HG02678 (cell line): ENCODE measurements at regions not wholly inside any gene's neighbourhood (a gene's known extent, or its start where the extent isn't known, plus 50 kb on each side); places are given as distances from the start of the nearest gene placed in this dataset.

Experiments used
- ATAC-seq: cut with Tn5 transposase; IDR thresholded peaks from one replicate; pipeline ENCODE4 v1.9.1; 2021; ENCODE audit warnings: mild to moderate bottlenecking, moderate library complexity; ENCODE audit not compliant: unreplicated experiment

DNA sequence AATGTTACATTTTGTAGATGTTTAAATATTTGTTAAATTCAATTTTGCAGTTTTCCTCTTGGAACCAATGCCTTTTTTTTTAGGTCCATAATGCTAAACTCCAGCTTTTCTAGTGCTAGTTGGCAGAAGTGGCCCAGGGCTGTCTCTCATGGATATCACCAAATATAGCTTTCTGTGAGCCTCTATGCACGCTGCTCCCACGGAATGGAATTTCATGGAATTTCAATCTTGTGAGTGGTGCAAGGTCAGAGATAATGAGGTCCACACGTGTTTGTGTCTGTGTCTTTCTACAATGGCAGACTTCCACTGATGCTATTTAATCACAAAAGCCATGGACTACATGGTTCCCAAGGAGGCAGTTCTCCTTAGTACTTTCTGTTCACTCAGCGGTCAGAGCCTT, 191.5 kb upstream of the PARD3B start:
- ATAC-seq, result no peak

DNA sequence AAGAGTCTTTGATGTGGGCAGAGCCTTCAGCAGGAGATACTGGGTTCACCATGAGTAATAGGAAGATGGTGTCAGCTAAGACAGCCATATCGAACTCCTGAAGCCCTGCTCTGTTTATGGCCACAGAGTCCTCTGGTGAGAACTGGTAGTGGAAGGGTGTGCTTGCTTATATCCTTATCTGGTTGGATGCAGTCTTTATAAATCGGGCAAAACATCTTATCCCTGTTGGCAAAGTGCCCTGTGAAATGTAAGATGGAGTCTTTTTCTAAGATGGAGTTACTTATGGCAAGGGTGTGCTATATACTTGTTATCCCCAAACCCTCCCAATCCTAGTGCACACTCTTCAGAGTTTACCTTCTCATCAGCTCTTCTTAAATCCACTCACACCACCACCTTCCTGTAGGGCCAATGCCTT, 190.8 kb upstream of the PARD3B start:
- no peak for ATAC-seq

DNA sequence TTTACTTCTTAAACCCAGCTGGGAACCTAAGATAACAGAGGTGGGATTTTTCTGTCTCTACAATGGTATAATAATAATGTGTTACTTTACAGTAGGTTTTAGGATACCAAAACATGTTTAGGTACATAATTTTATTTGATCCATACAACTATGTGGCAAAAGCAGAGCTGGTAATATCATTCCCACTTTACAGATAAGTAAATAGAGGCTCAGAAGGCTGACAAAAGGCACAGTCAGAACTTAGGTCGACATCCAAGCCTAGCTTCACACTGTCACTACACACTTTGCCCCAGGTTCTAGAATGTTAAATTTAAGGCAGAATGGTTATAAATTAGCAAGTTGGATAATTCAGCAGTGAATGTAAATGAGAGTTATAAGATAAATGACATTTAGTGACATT, 189.6 kb upstream of the PARD3B start:
- no peak for ATAC-seq

DNA sequence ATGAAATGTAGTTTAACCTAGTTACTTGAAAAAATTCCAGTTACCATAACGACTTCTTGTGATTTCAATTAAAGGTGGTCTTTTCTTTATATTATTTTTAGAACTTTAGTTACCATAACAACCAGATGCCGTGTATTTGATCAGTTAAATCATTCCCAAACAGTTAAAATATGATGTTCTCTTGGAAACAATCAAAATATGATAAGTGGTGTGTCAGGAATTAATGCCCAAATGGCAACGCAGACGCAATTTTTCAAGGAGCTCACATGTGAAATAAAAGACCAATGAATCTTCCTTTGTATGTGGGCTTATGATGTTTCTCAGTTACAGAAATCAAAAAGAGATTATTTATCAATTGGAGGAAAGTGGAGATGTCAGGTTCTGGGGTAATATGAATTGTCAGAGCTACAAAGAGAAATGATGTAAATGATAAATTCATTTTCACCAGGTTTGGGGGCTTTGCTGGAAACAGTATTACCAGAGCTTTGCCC, 189.1 kb upstream of the PARD3B start:
- ATAC-seq, result no peak

DNA sequence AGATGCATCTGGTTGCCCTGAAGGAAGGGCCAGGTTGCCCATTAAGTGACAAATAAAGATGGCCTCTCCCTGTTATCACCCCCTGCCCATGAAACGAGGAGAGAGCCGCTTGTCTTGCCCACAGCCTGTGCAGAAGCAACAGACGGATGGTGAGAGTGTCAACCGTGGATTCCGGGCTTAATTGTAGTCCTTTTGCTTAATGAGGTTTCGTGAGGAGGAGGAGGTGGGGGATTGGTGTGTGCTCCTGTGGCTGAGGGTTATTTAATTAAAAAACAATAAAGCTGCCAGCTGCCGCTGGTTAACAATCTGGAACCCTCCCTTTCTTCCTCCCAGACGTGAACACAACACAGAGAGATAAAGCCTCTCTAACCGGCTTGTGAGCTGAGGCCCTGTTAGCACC, 188.0 kb upstream of the PARD3B start:
- ATAC-seq, result no peak

DNA sequence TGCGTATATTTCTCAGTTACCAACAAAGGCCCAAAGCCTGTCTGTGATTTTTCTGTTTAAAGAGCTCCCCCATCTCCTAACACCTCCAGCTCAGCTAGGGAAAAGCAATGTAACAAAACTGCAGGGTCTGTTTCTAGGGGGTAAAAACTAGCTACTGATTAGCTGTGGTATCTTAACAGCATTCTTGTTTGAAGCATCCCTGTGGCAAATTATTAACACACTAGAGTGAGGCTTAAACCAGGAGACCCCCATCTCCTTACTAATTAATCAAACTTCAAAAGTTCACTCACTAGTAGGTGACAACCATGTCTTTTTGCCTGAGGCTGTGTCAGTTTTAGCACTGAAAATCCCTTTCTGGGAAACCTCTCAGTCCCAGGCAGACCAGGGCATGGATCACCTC, 186.2 kb upstream of the PARD3B start:
- ATAC-seq, result no peak

DNA sequence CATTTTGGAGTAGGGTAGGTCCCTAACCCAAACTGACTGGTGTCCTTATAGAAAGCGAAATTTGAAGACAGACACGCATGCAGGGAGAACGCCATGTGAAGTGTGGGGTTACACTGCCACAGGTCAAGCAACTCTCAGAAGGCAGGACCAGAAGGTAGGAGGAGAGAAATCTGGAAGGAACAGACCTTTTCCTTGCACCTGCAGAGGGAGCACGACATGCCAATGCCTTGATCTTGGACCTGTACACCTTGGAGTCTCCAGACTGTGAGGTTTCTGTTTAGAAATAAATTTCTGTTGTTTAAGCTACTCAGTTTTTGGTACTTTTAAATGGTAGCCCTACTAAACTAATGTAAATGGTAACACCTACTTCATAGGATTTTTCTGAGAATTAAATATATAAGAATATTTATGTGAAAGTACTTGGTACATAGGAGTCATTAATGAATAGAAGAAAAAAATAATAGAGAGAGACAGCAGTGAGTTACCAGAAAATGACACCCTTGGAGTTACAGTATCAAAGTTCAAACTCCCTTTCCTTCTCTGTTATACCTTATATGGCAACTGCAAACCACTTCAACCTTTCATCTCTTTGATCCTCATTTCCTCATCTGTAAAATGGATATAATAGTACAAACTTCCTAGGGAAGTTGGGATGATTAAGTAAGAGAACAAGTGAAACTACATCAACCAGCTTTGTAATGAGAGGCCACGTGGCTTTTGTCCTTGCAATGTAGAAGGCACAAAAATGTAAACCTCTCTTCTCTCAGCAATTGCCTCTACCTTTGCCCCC, 184.9 kb upstream of the PARD3B start:
- ATAC-seq, result no peak

DNA sequence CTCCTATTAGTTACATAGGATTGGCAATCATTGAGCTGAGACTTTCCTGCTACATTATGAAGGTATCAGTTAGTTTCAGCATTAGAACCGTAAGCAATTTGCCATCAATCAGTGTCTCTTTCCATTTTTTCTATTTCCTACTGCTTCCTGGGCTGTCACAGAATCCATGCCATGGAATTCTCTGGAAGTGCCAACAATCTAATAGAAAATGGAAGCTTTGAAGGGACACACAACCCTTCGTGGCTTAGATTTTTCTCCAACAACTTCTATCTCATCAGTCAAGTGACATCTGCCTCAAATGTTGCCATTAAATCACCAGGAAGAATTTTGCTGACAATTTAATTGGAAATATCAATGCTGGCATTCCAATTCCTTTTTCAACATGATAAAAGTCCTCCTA, 183.5 kb upstream of the PARD3B start:
- no peak for ATAC-seq

DNA sequence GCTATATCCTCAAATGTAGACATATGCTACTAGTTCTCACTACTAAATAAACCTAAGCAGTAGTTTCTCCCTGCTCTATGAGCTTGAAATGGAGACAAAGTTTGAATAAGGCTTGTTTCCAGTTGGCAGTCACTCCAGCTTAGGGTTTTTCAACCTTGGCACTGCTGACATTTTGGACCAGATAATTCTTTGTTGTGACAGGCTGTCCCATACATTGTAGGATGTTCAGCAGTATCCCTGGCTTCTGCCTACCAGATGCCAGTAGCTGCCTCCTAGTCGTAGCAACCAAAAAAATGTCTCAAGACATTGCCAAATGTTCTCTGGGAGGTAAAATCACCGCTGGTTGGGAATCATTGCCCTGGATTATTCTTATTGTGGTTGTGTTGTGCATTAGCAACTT, 182.7 kb upstream of the PARD3B start:
- ATAC-seq, result no peak

DNA sequence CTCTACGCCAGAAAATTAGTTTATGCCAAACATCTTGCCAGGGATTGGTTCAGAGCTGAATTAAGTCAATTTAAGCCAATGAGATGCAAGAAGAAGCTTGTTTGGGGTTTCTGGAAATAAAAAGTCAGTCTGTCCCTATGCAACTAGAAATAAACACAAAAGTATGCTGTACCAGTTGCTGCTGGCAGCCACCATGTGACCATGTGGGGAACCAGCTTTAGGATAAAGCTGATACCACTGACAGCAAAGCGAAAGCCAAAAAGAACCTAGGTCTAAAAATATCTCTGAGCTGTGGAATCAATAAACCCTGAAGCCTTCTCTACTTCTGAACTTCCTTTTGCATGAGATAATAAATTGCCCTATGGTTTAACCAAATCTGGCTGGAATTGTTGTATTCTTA, 181.8 kb upstream of the PARD3B start:
- ATAC-seq, result no peak

DNA sequence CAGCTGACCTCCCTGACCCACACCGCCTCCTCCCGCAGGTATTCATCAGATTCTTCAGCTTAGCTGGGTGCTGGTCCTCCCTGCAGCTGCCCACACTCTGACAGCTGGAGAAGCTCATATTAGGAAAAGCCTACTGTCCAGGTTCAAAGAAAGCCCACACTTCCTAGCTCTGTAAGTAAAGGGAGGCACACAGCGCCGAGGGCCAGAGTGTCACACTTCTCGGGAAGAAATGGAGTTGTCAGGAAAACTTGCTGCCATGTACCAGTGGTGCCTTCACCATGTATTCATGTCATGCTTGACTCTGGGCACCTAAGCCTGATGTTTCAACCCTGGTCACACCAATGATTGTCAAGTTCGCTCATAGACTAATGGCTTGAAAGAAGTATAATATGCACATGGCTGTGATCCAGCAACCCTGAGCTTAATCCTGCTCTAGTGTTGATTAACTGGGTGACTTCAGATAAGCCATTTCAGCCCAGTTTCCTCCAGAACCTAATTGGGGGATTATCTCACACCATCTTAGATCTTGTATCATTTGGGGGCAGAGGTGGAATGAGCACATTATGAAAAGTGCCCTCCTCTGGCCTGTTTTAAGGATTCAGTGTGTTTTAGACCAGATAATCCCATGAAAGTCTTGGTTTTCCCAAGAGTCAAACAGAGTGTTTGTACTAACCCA, 180.3 kb upstream of the PARD3B start:
- no peak for ATAC-seq

DNA sequence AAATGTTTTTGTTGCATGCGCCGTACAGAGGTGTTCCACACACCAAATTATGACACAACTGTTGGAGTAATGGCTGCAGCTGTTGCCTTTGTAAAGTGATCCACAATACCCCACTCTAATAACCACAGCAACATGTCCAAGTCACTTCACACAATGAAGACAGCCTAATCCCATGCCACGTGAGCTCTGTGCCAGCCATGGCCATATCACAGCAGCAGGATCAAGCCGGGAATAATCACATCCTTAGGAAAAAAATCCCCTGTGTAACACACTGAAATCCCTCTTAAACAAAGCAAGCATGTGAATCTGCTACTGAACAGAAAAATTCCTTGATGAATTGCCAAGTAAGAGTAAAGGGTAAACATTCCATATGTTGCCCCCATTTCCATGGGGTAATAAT, 179.5 kb upstream of the PARD3B start:
- no peak for ATAC-seq

DNA sequence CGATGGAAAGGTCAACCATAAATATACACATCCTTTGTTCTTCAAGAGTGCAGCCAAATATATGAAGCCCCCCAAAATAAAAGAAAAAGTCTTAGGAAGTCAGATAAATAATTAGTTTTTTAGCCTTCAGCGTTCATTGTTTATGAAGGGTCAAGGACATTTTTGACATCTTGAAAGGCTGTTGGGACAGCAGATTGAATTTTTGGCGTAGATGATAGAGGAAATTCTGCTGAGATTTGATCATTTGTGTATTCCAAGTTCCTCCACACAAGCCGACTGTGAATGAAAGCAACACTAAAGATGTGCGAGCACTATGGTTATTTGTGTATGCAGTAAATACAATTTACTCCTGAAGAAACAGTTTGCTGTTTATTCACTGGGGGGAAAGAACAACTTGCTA, 177.8 kb upstream of the PARD3B start:
- no peak for ATAC-seq

DNA sequence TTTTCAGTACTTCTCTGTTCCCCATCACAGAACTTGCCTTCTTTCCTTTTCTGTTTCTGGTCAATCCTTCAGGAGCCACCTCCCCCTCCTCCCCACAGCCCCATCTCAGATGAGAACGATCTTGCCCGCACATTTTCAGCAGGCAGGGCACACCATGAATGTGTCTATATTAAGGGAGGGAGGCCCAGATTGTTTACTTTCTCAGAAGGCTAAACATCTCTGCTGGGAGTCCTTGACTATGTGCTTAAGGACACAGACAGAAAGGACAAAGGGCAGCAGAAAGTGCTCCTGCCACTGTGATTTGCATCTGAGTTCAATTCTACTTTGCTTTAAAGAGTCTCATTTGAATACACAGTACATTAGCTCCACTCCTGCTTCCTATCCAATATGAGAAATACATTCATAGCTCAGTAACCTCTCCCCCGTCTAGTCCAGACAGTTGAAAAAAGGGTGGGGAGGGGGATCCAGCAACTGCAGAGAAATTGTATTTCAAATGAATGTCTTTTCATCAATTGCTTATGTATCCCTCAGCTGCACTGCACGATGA, 175.0 kb upstream of the PARD3B start:
- ATAC-seq, result no peak

DNA sequence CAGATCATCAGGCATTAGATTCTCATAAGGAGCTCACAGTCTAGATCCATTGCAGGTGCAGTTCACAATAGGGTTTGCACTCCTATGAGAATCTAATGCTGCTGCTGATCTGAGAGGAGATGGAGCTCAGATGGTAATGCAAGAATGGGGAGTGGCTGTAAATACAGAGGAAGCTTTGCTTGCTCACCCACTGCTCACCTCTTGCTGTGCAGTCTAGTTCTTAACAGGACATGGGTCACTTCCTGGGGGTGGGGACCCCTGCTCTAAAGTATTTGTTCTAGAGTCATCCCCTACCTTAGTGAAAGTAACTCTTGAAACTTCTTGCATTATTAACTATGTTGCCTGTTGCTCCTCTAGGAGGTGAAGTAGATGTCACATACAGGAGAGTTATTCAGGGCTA, 171.3 kb upstream of the PARD3B start:
- ATAC-seq, result no peak

DNA sequence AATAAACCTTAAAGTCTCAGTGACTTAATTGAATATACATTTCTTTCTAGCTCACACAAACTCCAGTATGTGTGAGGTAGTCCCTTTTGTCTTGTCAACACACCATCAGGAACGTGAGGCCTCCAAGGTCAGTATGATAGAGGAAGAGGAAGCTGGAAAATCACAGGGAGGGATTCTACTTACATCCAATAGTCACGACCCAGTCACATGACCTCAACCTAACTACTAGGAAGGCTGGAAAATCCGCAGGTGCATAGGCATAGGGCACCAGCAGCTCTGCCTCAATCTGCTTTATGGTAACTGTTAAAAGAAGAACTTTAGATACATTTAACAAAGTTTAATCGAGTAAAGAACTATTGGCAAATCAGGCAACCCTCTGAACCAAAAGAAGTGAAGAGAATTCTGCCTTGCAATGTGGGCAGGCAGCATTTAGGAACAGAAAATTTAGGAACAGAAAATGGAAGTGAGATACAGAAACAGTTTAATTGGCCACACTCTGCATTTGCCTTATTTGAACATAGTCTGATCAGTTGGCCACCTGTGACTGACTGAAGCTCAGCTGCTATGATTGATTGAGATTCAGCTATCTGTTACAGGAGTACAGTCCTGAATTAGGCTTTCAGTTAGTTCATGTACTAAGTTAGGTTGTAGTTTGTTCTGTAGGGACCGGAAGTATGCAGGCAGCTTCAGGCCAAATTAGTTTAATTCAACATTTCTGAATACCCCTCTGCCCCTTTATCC, 165.0 kb upstream of the PARD3B start:
- ATAC-seq, result no peak

DNA sequence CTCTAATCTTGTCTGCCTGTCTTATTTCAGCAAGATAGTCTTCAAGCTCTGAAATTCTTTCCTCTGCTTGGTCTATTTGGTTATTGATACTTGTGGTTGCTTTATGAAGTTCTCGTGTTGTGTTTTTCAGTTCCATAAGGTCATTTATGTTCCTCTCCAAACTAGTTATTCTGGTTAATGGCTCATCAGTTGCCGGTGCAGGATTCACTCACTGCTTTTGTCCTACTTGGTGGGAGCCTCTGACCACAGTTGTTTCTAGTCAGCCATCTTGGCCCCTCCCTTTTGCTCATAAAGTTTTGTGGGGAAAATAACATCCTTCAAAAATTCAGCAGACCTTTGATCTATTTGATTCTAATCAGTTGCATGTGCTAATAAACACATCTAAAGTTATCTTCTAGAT, 158.6 kb upstream of the PARD3B start:
- no peak for ATAC-seq

DNA sequence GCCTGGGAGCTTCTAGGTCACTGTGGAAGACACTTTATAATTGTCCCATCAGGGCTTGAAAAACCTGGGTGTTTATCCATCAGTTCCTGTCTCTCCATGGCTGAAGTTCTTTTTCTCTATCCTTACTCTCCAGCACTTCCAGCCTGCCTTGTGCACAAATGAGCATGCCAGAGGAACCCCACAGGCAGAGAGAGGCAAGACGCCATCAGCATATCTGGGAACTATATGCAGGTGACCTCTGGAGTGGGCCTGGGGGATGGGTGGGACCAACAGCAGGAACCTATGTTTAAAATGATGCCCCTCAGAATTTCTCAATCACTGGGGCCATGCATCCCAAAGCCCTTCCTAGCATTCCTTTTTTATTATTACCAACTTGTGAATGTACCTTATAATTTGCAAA, 156.2 kb upstream of the PARD3B start:
- ATAC-seq, result no peak

DNA sequence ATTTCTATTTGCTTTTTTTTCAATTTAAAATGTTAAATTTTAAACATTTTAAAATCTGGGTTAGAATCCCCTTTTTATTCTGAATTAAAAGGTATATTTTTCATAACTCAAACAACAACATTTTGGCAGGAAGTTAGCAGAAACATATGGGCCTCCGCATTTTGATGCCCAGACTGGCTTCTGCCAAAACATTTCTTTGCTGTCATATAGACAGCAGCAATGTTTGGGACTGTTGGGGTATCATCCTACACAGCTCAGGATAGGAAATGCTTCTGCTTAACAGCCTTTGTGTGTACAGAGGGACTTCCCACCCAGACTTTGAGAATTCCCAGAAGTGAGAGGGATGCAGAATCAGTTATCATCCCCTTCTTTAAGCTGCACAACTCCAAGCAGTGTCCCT, 155.4 kb upstream of the PARD3B start:
- ATAC-seq, result no peak

DNA sequence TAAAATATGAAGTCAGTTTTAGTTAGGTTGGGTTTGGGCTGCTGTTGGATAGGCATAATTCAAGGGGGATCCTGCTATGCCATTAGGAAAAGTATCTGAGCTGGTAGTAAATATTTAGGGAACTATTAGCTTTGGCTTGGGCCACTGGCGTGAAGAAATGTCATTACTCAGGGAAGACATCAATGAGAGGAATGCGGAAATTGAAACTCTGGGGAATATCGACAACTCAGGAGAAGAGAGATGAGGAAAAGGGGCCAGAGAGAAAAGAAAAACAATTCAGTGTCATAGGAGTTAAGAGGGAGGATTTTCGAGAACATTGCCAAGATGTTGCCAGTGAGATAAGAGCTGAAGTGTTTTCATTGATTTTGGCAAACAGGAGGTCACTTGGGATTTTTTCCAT, 149.7 kb upstream of the PARD3B start:
- no peak for ATAC-seq

DNA sequence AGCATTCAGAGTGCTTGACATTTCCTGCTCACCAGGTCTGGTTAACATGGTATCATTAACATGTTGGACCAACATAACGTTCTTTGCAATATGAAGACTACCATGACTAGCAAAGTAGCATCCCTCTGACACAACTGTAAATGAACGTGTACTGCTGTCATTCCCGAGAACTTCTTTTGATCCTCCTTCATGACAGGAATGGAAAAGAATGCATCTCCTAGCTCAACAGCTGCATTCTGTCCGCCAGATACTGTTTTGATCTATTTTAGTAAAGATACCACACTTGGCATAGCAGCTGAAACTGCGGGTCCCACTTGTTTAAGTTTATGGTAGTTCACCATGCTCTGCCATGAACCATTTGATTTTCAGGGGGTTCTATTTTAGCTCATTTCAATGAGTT, 144.2 kb upstream of the PARD3B start:
- ATAC-seq, result no peak
